Sciatic nerve (tissue), 2 donors: ENCODE measurements at regions not wholly inside any gene's neighbourhood (a gene's known extent, or its start where the extent isn't known, plus 50 kb on each side); places are given as distances from the start of the nearest gene placed in this dataset.

Experiments used
- ATAC-seq: fragments of 200-7000 bp; cut with Tn5 transposase; one replicate; pipeline ENCODE4 v1.9.1; 2020; ENCODE audit warnings: mild to moderate bottlenecking, moderate library complexity
- DNase-seq: peaks from one replicate; pipeline ENCODE4 v3.0.0-alpha.2; 2020; ENCODE audit warnings: low spot score
- intact Hi-C: fragments of 100-400 bp; cut with DNase I; formaldehyde crosslinking; loops from one replicate; pipeline ENCODE4 v1.14.2; 2022
- donor health status: DM: no; HTN: no; CAD: no.
- donor health status: DM: no; HTN: no; CAD: no.

- ATAC-seq (no peak), DNase-seq (no peak)
- intact Hi-C loops: no loop called here
These were observed 223.9 kb upstream of the GGTLC1 start for GRCh38 chr20:24212494-24212893.

- no peak for ATAC-seq
- intact Hi-C loops: no loop called here
- no peak for DNase-seq
These were observed 223.4 kb upstream of the GGTLC1 start for GRCh38 chr20:24211972-24212371.

- intact Hi-C loops: no loop called here
- ATAC-seq: no peak
- no peak for DNase-seq
These were observed 221.8 kb upstream of the GGTLC1 start for GRCh38 chr20:24210356-24210755.

GRCh38 chr20:24208652-24209051 lies 220.1 kb upstream of the GGTLC1 start:
- DNase-seq: no peak
- no peak for ATAC-seq
- intact Hi-C loops: no loop called here

- no peak for ATAC-seq
- DNase-seq: no peak
- intact Hi-C loops: no loop called here
These were observed 219.3 kb upstream of the GGTLC1 start for GRCh38 chr20:24207803-24208300.

GRCh38 chr20:24206995-24207394 lies 218.4 kb upstream of the GGTLC1 start:
- intact Hi-C loops: no loop called here
- ATAC-seq: no peak

GRCh38 chr20:24203526-24204183 lies 215.1 kb upstream of the GGTLC1 start:
- ATAC-seq: no peak

More at GRCh38 chr20:24206995-24207394, 218.4 kb upstream of the GGTLC1 start:
- no peak for DNase-seq

GRCh38 chr20:24199501-24199900 lies 210.9 kb upstream of the GGTLC1 start:
- intact Hi-C loops: no loop called here

More at GRCh38 chr20:24203526-24204183, 215.1 kb upstream of the GGTLC1 start:
- DNase-seq: no peak
- intact Hi-C loops: no loop called here

GRCh38 chr20:24194143-24194542 lies 205.6 kb upstream of the GGTLC1 start:
- DNase-seq (no peak), ATAC-seq (no peak)
- intact Hi-C loops: no loop called here

More at GRCh38 chr20:24199501-24199900, 210.9 kb upstream of the GGTLC1 start:
- DNase-seq (no peak), ATAC-seq (no peak)

GRCh38 chr20:24190905-24191304 lies 202.3 kb upstream of the GGTLC1 start:
- DNase-seq (no peak), ATAC-seq (no peak)
- intact Hi-C loops: no loop called here

- DNase-seq: no peak
- intact Hi-C loops: no loop called here
- no peak for ATAC-seq
These were observed 197.2 kb upstream of the GGTLC1 start for GRCh38 chr20:24185791-24186190.

- ATAC-seq (no peak), DNase-seq (no peak)
- intact Hi-C loops: no loop called here
These were observed 192.6 kb upstream of the GGTLC1 start for GRCh38 chr20:24181151-24181550.

GRCh38 chr20:24169256-24169655 lies 180.7 kb upstream of the GGTLC1 start:
- intact Hi-C loops: no loop called here
- DNase-seq (no peak), ATAC-seq (no peak)

- intact Hi-C loops: no loop called here
- DNase-seq (no peak), ATAC-seq (no peak)
These were observed 177.8 kb upstream of the GGTLC1 start for GRCh38 chr20:24166412-24166811.

- intact Hi-C loops: no loop called here
- ATAC-seq: no peak
- no peak for DNase-seq
These were observed 177.5 kb upstream of the GGTLC1 start for GRCh38 chr20:24166123-24166381.

- DNase-seq: no peak
These were observed 176.9 kb upstream of the GGTLC1 start for GRCh38 chr20:24165301-24166122.

GRCh38 chr20:24164360-24164759 lies 175.8 kb upstream of the GGTLC1 start:
- DNase-seq (no peak), ATAC-seq (no peak)
- intact Hi-C loops: no loop called here

More at GRCh38 chr20:24165301-24166122, 176.9 kb upstream of the GGTLC1 start:
- ATAC-seq: peak; percentile 62
- intact Hi-C loops: no loop called here

GRCh38 chr20:24163506-24163905 lies 174.9 kb upstream of the GGTLC1 start:
- no peak for ATAC-seq
- intact Hi-C loops: no loop called here

GRCh38 chr20:24160563-24161281 lies 172.1 kb upstream of the GGTLC1 start:
- ATAC-seq: peak; percentile 81
- DNase-seq: peak; percentile 71
- intact Hi-C loops: no loop called here

More at GRCh38 chr20:24163506-24163905, 174.9 kb upstream of the GGTLC1 start:
- no peak for DNase-seq

GRCh38 chr20:24158281-24158680 lies 169.7 kb upstream of the GGTLC1 start:
- ATAC-seq: no peak
- DNase-seq: no peak
- intact Hi-C loops: no loop called here
